PC-9 (cell line): ENCODE measurements at regions not wholly inside any gene's neighbourhood (a gene's known extent, or its start where the extent isn't known, plus 50 kb on each side); places are given as distances from the start of the nearest gene placed in this dataset.
"Not testable (repeated sequence)": the region's sequence is repeated elsewhere in the genome, so short reads cannot be mapped to it uniquely, and the experiment has no call there.

ENCODE experiments used
- EZH2 ChIP-seq: fragments of 200-600 bp; sonication (generic); IDR thresholded peaks from 2 replicates; pipeline ENCODE4 v1.8.0; 2017; ENCODE audit warnings: antibody characterized with exemption, low read depth
- TF ChIP-seq, protein P1 (sequence below): fragments of 200-600 bp; sonication (generic); conservative IDR thresholded peaks from 2 replicates; pipeline ENCODE4 v1.6.1; 2017; ENCODE audit warnings: mixed run types, antibody characterized with exemption, mild to moderate bottlenecking, moderate library complexity

DNA sequence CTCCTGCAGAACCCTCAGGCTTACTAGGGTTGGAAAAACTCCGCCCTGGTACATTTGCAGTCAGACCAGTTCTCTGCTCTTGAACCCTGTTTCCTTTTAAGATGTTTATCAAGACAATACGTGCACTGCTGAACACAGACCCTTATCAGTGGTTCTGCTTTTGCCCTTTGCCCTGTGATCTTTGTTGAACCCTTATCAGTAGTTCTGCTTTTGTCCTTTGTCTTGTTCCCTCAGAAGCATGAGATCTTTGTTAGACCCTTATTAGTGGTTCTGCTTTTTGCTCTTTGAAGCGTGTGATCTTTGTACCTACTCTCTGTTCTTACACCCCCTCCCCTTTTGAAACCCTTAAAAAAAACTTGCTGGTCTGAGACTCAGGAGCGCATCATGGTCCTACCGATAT is 457.5 kb upstream of the FSHR start:
- TF ChIP-seq, protein P1, sequence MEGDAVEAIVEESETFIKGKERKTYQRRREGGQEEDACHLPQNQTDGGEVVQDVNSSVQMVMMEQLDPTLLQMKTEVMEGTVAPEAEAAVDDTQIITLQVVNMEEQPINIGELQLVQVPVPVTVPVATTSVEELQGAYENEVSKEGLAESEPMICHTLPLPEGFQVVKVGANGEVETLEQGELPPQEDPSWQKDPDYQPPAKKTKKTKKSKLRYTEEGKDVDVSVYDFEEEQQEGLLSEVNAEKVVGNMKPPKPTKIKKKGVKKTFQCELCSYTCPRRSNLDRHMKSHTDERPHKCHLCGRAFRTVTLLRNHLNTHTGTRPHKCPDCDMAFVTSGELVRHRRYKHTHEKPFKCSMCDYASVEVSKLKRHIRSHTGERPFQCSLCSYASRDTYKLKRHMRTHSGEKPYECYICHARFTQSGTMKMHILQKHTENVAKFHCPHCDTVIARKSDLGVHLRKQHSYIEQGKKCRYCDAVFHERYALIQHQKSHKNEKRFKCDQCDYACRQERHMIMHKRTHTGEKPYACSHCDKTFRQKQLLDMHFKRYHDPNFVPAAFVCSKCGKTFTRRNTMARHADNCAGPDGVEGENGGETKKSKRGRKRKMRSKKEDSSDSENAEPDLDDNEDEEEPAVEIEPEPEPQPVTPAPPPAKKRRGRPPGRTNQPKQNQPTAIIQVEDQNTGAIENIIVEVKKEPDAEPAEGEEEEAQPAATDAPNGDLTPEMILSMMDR: not testable (repeated sequence)
- not testable (repeated sequence) for TF ChIP-seq EZH2
